Mesothelial cell of epicardium (in vitro differentiated cells): ENCODE measurements at regions not wholly inside any gene's neighbourhood (a gene's known extent, or its start where the extent isn't known, plus 50 kb on each side); places are given as distances from the start of the nearest gene placed in this dataset.

Source experiments
- DNase-seq, 2 experiments: peaks; one replicate each; pipeline ENCODE4 v3.0.0; 2021; ENCODE audit warnings: low spot score in 2 of 2; ENCODE audit not compliant: unreplicated experiment in 2 of 2
- H3K27ac Mint-ChIP-seq: 2 replicates; pipeline ENCODE4 v1.8.0; 2021; ENCODE audit warnings: mixed read lengths
- H3K27me3 Mint-ChIP-seq: 2 replicates; pipeline ENCODE4 v1.8.0; 2021; ENCODE audit warnings: low read depth, mixed read lengths
- H3K36me3 Mint-ChIP-seq: 2 replicates; pipeline ENCODE4 v1.8.0; 2021; ENCODE audit warnings: mixed read lengths
- H3K4me1 Mint-ChIP-seq: 2 replicates; pipeline ENCODE4 v1.8.0; 2021; ENCODE audit warnings: mixed read lengths
- H3K4me3 Mint-ChIP-seq: 2 replicates; pipeline ENCODE4 v1.8.0; 2021; ENCODE audit warnings: mild to moderate bottlenecking, moderate library complexity, mixed read lengths
- H3K9me3 Mint-ChIP-seq: 2 replicates; pipeline ENCODE4 v1.8.0; 2021; ENCODE audit warnings: mixed read lengths
- CTCF ChIP-seq: fragments of 200-600 bp; sonication (generic); IDR thresholded peaks from one replicate; pipeline ENCODE4 v1.5.0; 2021; ENCODE audit warnings: antibody characterized with exemption; ENCODE audit not compliant: unreplicated experiment

- no peak for TF ChIP-seq CTCF
- H3K36me3 Mint-ChIP-seq = peaks cover 13% of the 10 kb centered on the region
- H3K27me3 Mint-ChIP-seq = no peaks in the 10 kb centered on the region
- H3K4me1 Mint-ChIP-seq = no peaks in the 10 kb centered on the region
- DNase-seq = no peak
- H3K9me3 Mint-ChIP-seq = peaks cover 43% of the 10 kb centered on the region
- H3K4me3 Mint-ChIP-seq = no peak overlapping the region
- H3K27ac Mint-ChIP-seq = no peak overlapping the region
Observed at GRCh38 chr14:105845725-105846309, 319.4 kb downstream of the TMEM121 start.

DNA sequence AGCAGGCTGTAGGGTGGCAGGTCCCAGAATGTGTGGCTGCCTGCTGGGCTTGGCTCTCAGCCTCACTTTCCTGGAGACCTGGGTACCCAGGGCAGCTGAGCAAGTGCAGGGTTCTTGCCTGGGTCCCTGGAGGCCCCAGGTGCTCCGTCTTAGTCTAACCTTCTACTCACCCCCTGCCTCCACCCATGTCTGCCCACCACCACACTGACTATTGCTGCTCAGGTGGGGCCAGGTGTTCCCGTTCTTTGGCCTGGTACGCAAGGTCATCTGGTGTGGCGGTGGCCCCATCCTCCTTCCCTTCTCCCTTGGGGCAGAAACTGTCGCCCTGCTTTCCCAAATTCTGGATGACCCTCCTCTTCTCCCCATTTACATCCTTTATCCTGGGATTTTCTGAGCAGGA lies 319.9 kb downstream of the TMEM121 start:
- Mint-ChIP-seq H3K27me3 (no peaks in the 10 kb centered on the region), H3K36me3 (peaks cover 13% of the 10 kb centered on the region)

DNA sequence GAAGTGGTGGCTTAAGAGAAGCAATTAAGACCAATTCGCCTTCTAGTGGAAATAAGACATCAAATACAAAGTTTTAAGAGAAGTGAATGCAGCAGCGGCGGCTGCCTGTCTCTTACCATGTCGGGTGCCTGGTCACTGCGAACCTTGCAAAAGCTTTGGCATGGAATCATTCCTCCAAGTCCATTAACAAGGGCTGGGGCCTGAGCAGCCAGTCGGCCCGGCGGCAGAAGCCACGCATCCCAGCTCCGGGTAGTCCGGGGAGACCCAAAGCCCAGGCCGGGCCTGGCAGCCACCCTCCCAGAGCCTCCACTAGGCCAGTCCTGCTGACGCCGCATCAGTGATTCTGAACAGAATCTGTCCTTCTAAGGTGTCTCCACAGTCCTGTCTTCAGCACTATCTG lies 321.0 kb downstream of the TMEM121 start:
- Mint-ChIP-seq H3K4me1 (no peaks in the 10 kb centered on the region), H3K4me3 (no peak overlapping the region), H3K36me3 (peaks cover 8% of the 10 kb centered on the region), H3K27me3 (no peaks in the 10 kb centered on the region), H3K27ac (no peak overlapping the region), H3K9me3 (peaks cover 36% of the 10 kb centered on the region)
- DNase-seq = no peak
- no peak for TF ChIP-seq CTCF

More for the DNA sequence above, 319.9 kb downstream of the TMEM121 start:
- H3K4me1 Mint-ChIP-seq = no peaks in the 10 kb centered on the region
- H3K9me3 Mint-ChIP-seq = peaks cover 43% of the 10 kb centered on the region
- H3K4me3 Mint-ChIP-seq = no peak overlapping the region
- no peak for TF ChIP-seq CTCF
- no peak overlapping the region for H3K27ac Mint-ChIP-seq
- no peak for DNase-seq

DNA sequence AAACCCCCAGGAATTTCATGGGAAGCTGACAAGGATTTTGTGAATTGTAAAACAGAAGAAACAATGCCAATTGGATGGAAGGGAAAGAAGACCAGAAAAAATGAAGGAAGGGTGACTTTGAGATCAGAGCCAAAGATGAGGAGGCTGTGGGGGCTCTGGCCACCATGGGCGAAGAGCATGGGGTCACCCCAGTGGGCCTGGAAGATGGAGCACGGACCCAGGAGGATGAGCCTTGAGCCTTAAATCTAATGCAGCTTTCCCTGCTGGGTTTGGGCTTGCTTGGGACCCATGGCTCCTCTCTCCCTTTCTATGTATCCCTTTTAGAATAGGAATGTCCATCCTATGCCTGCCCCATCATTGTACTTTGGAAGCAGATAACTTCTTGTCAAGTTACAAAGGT lies 322.2 kb downstream of the TMEM121 start:
- H3K27ac Mint-ChIP-seq = no peak overlapping the region
- no peak for DNase-seq
- H3K36me3 Mint-ChIP-seq = peaks cover 11% of the 10 kb centered on the region
- no peak overlapping the region for H3K4me3 Mint-ChIP-seq
- peaks cover 34% of the 10 kb centered on the region for H3K9me3 Mint-ChIP-seq
- no peaks in the 10 kb centered on the region for H3K4me1 Mint-ChIP-seq
- no peak for TF ChIP-seq CTCF
- no peaks in the 10 kb centered on the region for H3K27me3 Mint-ChIP-seq

DNA sequence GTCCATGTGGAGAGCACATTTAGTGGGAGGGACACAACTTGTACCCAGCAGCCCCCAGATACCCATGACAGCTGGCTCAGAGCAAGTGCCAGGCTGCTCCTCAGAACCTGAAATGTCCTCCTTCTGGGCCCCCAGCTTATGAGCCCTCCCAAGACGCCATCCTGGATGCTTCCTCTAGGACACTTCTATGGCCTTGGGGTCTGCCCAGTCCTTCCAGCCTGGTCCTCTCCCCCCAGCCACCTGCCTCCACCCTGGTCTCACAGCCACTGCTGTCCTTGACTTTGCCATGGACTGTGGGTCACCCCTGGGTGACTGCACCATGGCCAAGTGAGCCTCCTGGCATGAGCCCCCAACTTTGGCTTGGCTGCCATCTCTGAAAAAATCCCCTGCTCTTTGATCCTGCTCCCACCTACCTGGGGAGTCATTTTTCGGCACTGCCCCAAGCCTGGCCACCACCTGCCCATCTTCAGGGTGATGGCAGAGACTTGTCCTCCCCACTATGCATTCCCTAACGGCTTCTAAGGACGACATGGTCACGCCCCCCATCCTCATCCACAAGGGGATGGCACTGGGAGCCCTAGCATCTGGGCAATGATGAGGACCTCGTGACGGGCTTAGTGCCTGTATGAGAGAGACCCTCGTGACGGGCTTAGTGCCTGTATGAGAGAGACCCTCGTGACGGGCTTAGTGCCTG lies 323.7 kb downstream of the TMEM121 start:
- Mint-ChIP-seq H3K36me3 (peaks cover 14% of the 10 kb centered on the region), H3K4me3 (no peak overlapping the region), H3K9me3 (peaks cover 38% of the 10 kb centered on the region), H3K4me1 (no peaks in the 10 kb centered on the region), H3K27ac (no peak overlapping the region), H3K27me3 (no peaks in the 10 kb centered on the region)
- TF ChIP-seq CTCF = no peak
- DNase-seq = no peak
